GM10266 (cell line): ENCODE measurements at regions not wholly inside any gene's neighbourhood (a gene's known extent, or its start where the extent isn't known, plus 50 kb on each side); places are given as distances from the start of the nearest gene placed in this dataset.
"Not testable (repeated sequence)": the region's sequence is repeated elsewhere in the genome, so short reads cannot be mapped to it uniquely, and the experiment has no call there.

ENCODE experiments used
- DNase-seq: peaks from one replicate; pipeline ENCODE4 v3.0.0; 2012; ENCODE audit errors: extremely low spot score
- CTCF ChIP-seq: IDR thresholded peaks from 2 replicates; pipeline ENCODE4 v1.5.1; 2012; ENCODE audit warnings: mild to moderate bottlenecking, low read depth; ENCODE audit not compliant: control insufficient read depth, insufficient read depth; ENCODE audit errors: missing control alignments

- no peak for TF ChIP-seq CTCF
- DNase-seq = no peak
Measured at GRCh38 chr7:53466371-53466770, 430.9 kb downstream of the POM121L12 start.

GRCh38 chr7:53470336-53470970, 435.0 kb downstream of the POM121L12 start:
- no peak for TF ChIP-seq CTCF
- DNase-seq = no peak

- DNase-seq = no peak
- TF ChIP-seq CTCF = no peak
Measured at GRCh38 chr7:53473371-53473770, 437.9 kb downstream of the POM121L12 start.

DNA sequence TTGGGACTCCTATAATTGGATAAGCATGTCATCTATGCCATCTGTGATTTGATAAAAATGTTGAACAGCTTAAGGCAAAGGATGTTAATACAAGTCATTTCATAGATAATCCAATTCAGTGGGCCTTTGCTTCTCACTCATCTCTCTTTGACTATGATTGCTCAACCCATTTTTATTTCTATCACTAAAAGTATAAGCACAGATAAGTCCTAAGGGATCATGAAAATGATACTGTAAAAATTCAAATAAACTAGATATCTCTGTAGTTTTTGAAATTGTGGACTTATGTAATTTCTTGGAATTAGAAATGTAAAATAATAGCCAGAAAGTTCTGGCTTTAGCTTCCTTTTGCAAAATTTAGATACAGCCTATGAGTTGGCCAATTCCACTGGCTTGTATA, 440.3 kb downstream of the POM121L12 start:
- no peak for TF ChIP-seq CTCF
- no peak for DNase-seq

GRCh38 chr7:53476566-53476965, 441.1 kb downstream of the POM121L12 start:
- no peak for DNase-seq
- no peak for TF ChIP-seq CTCF

- no peak for TF ChIP-seq CTCF
- no peak for DNase-seq
Measured at GRCh38 chr7:53485354-53485753, 449.9 kb downstream of the POM121L12 start.

GRCh38 chr7:53491051-53491450, 455.6 kb downstream of the POM121L12 start:
- TF ChIP-seq CTCF = no peak
- DNase-seq = no peak

DNA sequence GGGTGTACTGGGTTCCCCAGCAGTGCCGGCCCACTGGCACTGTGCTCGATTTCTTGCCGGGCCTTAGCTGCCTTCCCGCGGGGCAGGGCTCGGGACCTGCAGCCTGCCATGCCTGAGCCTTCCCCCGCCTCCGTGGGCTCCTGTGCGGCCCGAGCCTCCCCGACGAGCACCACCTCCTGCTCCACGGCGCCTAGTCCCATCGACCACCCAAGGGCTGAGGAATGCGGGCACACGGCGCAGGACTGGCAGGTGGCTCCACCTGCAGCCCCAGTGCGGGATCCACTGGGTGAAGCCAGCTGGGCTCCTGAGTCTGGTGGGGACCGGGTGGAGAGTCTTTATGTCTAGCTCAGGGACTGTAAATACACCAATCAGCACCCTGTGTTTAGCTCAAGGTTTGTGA, 459.7 kb downstream of the POM121L12 start:
- not testable (repeated sequence) for DNase-seq
